Bone marrow (tissue), 2 donors: ENCODE measurements at regions not wholly inside any gene's neighbourhood (a gene's known extent, or its start where the extent isn't known, plus 50 kb on each side); places are given as distances from the start of the nearest gene placed in this dataset.

Experiments
- DNase-seq, 2 donors: peaks; one replicate each; lab custom pipeline; 2025; lab: John Stamatoyannopoulos, UW

- DNase-seq, result peak; percentile 6 to 86
Measured at GRCh38 chrX:67780694-67781109, 236.9 kb downstream of the AR start.

- peak in 1 of 2 donors; percentile 4 for DNase-seq
Measured at GRCh38 chrX:67781132-67781531, 237.3 kb downstream of the AR start.

- no peak for DNase-seq
Measured at GRCh38 chrX:67784712-67785111, 240.9 kb downstream of the AR start.

GRCh38 chrX:67787196-67787595 is 243.4 kb downstream of the AR start:
- DNase-seq, result no peak

GRCh38 chrX:67789536-67789935 is 245.7 kb downstream of the AR start:
- DNase-seq, result no peak
